ENCODE measurements at regions not wholly inside any gene's neighbourhood (a gene's known extent, or its start where the extent isn't known, plus 50 kb on each side); places are given as distances from the start of the nearest gene placed in this dataset.

DNA sequence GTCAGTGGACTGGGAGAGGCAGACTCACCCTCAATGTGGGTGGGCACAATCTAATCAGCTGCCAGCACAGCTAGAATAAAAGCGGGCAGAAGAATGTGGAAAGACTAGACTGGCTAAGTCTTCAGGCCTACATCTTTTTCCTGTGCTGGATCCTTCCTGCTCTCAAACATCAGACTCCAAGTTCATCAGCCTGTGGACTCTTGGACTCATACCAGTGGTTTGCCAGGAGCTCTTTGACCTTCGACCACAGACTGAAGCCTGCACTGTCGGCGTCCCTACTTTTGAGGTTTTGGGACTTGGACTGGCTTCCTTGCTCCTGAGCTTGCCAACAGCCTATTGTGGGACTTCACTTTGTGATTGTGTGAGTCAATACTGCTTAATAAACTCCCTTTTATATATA is 68.0 kb downstream of the CNTN3 start:
- Mint-ChIP-seq H3K27me3 (ENCODE audit: unreplicated experiment) (no peaks in the 10 kb centered on the region), H3K36me3 (ENCODE audit: unreplicated experiment) (no peaks in the 10 kb centered on the region), H3K4me3 (ENCODE audit: unreplicated experiment) (no peak overlapping the region), H3K4me1 (ENCODE audit: unreplicated experiment) (no peaks in the 10 kb centered on the region), H3K27ac (ENCODE audit: unreplicated experiment) (no peak overlapping the region), H3K9me3 (ENCODE audit: unreplicated experiment) (peaks cover 4% of the 10 kb centered on the region)
- TF ChIP-seq, protein P1, sequence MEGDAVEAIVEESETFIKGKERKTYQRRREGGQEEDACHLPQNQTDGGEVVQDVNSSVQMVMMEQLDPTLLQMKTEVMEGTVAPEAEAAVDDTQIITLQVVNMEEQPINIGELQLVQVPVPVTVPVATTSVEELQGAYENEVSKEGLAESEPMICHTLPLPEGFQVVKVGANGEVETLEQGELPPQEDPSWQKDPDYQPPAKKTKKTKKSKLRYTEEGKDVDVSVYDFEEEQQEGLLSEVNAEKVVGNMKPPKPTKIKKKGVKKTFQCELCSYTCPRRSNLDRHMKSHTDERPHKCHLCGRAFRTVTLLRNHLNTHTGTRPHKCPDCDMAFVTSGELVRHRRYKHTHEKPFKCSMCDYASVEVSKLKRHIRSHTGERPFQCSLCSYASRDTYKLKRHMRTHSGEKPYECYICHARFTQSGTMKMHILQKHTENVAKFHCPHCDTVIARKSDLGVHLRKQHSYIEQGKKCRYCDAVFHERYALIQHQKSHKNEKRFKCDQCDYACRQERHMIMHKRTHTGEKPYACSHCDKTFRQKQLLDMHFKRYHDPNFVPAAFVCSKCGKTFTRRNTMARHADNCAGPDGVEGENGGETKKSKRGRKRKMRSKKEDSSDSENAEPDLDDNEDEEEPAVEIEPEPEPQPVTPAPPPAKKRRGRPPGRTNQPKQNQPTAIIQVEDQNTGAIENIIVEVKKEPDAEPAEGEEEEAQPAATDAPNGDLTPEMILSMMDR (IDR thresholded peaks at IDR 0.05): no peak
- no peak for DNase-seq (ENCODE audit: extremely low spot score, unreplicated experiment)

DNA sequence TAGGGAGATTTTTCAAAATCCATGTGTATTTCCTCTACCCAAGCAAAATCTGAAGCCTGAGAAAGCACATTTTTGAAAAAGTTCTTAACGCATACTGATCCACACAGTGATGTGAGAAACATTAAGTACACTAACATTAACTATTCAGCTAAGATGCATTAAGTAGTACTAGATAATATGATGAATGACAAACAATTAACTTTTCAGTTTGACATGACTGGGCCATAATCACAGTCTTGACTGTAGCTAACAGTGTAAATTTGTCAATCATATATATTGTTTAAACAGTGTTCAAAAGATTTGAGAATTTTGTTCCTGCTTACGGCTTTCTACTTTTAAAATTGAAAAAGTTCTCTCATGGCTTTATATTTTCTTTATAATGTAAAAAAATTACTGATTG is 72.0 kb downstream of the CNTN3 start:
- DNase-seq (ENCODE audit: extremely low spot score, unreplicated experiment): no peak
- no peak overlapping the region for H3K27ac Mint-ChIP-seq (ENCODE audit: unreplicated experiment)
- H3K9me3 Mint-ChIP-seq (ENCODE audit: unreplicated experiment): no peaks in the 10 kb centered on the region
- no peak overlapping the region for H3K4me3 Mint-ChIP-seq (ENCODE audit: unreplicated experiment)
- no peaks in the 10 kb centered on the region for H3K36me3 Mint-ChIP-seq (ENCODE audit: unreplicated experiment)
- no peaks in the 10 kb centered on the region for H3K27me3 Mint-ChIP-seq (ENCODE audit: unreplicated experiment)
- TF ChIP-seq, protein P1 (IDR thresholded peaks at IDR 0.05): no peak
- peaks cover 3% of the 10 kb centered on the region for H3K4me1 Mint-ChIP-seq (ENCODE audit: unreplicated experiment)

DNA sequence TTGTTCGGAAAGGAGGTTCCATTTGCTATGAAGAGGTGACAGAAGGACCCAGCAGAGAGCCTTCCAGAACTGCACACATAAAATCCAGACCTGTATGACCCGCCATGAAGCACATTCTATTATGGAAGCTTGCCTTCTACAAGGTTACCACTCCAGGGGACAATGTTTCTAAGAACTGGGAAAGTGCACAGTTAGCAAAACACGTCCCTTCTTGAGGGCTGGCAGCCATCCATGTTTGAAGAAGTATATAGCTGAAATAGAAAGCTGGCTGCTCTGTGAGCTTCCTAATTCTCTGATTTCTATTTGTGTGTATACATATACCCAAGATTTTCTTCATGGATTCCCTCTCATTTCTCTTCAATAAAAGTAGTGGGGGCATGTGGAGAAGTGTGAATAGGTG is 74.6 kb downstream of the CNTN3 start:
- Mint-ChIP-seq H3K27me3 (ENCODE audit: unreplicated experiment) (no peaks in the 10 kb centered on the region), H3K4me3 (ENCODE audit: unreplicated experiment) (no peak overlapping the region), H3K36me3 (ENCODE audit: unreplicated experiment) (no peaks in the 10 kb centered on the region), H3K9me3 (ENCODE audit: unreplicated experiment) (no peaks in the 10 kb centered on the region), H3K27ac (ENCODE audit: unreplicated experiment) (no peak overlapping the region), H3K4me1 (ENCODE audit: unreplicated experiment) (peaks cover 8% of the 10 kb centered on the region)
- no peak for DNase-seq (ENCODE audit: extremely low spot score, unreplicated experiment)
- TF ChIP-seq, protein P1 (IDR thresholded peaks at IDR 0.05): no peak

DNA sequence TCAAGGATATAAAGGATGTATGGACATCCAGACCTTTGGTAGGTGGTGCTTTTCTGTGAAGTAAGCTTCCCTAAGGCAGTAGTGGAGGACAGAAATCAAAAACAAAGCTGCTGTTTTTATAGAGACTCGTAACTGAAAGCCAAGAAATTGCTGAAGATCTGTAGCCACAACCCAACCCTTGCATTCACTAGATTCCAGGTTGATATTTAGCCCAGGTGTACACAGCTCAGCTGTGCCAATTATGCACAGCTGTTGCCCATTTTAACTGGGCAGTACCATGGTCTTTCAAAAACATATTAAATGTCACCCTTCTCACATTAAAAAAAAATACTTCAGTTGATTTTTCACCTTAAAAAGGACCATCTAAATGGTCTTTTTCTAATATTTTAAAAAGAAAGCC is 75.8 kb downstream of the CNTN3 start:
- TF ChIP-seq, protein P1 (IDR thresholded peaks at IDR 0.05): no peak
- H3K27me3 Mint-ChIP-seq (ENCODE audit: unreplicated experiment): no peaks in the 10 kb centered on the region
- H3K4me1 Mint-ChIP-seq (ENCODE audit: unreplicated experiment): peaks cover 8% of the 10 kb centered on the region
- no peaks in the 10 kb centered on the region for H3K9me3 Mint-ChIP-seq (ENCODE audit: unreplicated experiment)
- no peak overlapping the region for H3K4me3 Mint-ChIP-seq (ENCODE audit: unreplicated experiment)
- H3K36me3 Mint-ChIP-seq (ENCODE audit: unreplicated experiment): no peaks in the 10 kb centered on the region
- no peak for DNase-seq (ENCODE audit: extremely low spot score, unreplicated experiment)
- H3K27ac Mint-ChIP-seq (ENCODE audit: unreplicated experiment): no peak overlapping the region

DNA sequence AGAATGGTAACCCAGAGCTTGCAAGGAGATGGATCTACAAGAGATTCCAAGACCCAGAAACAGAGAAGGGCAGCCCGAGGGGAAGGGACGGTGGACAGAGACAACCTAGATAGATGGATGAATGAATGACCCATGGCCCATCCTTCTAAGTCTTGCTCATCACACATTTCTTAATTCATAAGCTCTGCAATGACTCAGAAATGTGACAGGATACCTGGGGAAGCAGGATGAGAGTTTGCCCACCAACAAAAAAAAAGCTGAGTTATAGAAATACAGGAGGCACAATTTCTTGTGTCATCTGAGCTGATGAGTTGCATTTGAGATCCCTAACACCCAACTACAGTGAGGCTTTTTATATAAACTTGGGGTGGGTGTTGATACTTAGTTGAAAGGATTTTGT is 76.6 kb downstream of the CNTN3 start:
- Mint-ChIP-seq H3K4me3 (ENCODE audit: unreplicated experiment) (no peak overlapping the region), H3K27ac (ENCODE audit: unreplicated experiment) (no peak overlapping the region), H3K9me3 (ENCODE audit: unreplicated experiment) (no peaks in the 10 kb centered on the region), H3K4me1 (ENCODE audit: unreplicated experiment) (peaks cover 8% of the 10 kb centered on the region), H3K36me3 (ENCODE audit: unreplicated experiment) (no peaks in the 10 kb centered on the region), H3K27me3 (ENCODE audit: unreplicated experiment) (no peaks in the 10 kb centered on the region)
- TF ChIP-seq, protein P1 (IDR thresholded peaks at IDR 0.05): no peak
- DNase-seq (ENCODE audit: extremely low spot score, unreplicated experiment): no peak

Measured in osteocyte (in vitro differentiated cells).